GM11168 (cell line): ENCODE measurements at regions not wholly inside any gene's neighbourhood (a gene's known extent, or its start where the extent isn't known, plus 50 kb on each side); places are given as distances from the start of the nearest gene placed in this dataset.

Source experiments
- in situ Hi-C: fragments of 300-500 bp; cut with MboI; formaldehyde crosslinking; loops from one replicate; pipeline ENCODE4 v1.12.0; 2022; ENCODE audit warnings: low sequenced_read_pairs; ENCODE audit not compliant: unreplicated experiment

GRCh38 chr18:45291621-45292615 is 323.4 kb upstream of the SLC14A2 start:
- in situ Hi-C loops: no loop called here

DNA sequence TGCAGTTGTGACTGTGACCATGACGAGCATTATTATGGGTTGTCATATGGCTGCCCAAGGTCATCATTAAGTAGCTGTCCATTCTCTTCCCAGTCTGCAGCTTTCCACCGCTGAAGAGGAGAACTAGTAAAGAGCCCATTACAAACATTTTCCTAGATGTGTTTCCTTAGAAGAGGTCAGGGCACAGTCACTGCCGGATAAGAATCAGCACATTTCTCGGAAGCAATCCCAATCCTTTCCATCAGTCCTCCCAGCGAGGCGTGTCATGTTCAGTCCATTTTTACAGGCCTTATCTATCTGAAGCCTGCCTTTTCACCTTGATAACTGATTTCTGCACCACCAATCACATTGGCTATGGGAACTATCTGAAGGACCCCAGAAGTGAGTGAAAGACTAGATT is 319.9 kb upstream of the SLC14A2 start:
- in situ Hi-C loops: no loop called here

- in situ Hi-C loops: no loop called here
These were observed 316.3 kb upstream of the SLC14A2 start for GRCh38 chr18:45298986-45299385.

- in situ Hi-C loops: no loop called here
These were observed 312.2 kb upstream of the SLC14A2 start for GRCh38 chr18:45303026-45303425.

- in situ Hi-C loops: no loop called here
These were observed 310.7 kb upstream of the SLC14A2 start for GRCh38 chr18:45304558-45304957.

DNA sequence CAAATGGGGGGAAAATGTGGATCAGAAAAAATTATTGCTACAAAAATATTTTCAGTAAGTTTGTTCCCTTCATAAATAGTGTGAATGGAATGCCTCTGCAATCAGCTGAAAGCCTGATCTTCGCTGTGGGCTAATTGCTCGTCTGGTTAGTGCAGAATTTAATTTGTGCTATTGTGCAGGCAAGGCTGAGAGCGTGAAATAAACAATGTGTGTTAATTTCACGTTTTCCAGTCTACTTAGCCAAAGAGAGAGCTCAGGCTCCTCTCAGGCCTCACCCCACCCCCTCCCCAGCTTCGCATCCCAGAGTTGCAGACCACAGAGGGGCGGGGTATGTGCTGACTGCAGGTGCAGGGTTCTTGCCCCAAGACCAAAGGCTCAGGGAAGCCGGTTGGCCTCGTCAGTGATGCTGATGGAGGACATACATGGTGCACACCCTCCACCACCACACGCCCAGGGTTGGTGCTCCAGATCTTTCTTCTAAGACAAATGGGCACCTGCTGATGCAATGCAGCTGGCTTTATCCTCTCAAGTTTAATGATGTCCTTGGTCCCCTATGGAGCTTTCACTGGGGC is 302.6 kb upstream of the SLC14A2 start:
- in situ Hi-C loops: no loop called here

GRCh38 chr18:45316127-45316526 is 299.1 kb upstream of the SLC14A2 start:
- in situ Hi-C loops: no loop called here

DNA sequence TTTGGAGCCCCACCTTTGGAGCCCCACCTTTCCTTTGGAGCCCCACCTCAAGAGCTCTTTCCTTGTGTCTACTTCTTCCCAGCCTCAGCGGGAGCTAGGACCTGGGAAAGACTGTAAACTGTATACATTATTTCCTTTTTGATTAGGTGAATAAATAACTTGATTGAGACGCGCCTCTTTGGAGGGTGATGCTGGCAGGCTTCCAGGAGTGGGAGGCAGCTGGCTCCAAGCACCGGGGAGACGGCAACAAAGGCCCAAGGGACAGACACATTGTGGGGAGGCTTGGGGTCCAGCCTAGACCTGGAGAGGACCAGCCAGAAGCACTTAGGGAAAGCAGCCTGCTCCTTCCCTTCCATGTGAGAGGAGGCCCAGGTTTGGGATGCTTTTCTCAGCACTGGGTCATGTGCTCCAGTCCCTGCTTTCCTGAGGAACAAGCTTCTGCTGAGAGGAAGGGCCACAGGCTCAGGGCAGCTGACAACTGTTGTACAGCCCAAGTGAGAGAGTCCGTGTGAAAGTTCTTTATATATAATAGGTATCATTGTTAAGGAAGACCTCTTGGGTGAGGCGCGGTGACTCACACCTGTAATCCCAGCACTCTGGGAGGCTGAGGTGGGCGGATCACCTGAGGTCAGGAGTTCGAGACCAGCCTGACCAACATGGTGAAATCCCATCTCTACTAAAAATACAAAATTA is 297.2 kb upstream of the SLC14A2 start:
- in situ Hi-C loops: no loop called here

DNA sequence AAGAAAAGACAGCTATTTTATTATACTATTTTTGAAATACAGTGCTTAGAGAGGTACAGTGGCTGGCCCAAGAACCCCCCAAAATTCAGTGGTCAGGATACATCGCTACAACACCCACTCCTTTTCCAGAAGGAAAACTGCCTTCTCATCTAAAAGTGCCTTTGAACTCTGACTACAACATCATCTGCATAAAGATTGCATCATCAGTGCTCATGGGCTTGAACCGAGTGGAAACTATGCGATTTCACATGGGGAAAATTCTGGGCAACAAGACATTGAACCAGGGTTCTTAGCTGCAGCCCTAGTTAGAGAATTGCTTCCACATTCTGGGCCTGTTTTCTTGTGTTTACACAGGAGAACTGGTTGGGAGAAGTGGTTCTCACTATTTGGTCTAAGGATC is 294.6 kb upstream of the SLC14A2 start:
- in situ Hi-C loops: no loop called here

GRCh38 chr18:45321520-45321919 is 293.8 kb upstream of the SLC14A2 start:
- in situ Hi-C loops: no loop called here

- in situ Hi-C loops: no loop called here
These were observed 292.9 kb upstream of the SLC14A2 start for GRCh38 chr18:45322343-45322742.

GRCh38 chr18:45324101-45324494 is 291.2 kb upstream of the SLC14A2 start:
- in situ Hi-C loops: no loop called here

DNA sequence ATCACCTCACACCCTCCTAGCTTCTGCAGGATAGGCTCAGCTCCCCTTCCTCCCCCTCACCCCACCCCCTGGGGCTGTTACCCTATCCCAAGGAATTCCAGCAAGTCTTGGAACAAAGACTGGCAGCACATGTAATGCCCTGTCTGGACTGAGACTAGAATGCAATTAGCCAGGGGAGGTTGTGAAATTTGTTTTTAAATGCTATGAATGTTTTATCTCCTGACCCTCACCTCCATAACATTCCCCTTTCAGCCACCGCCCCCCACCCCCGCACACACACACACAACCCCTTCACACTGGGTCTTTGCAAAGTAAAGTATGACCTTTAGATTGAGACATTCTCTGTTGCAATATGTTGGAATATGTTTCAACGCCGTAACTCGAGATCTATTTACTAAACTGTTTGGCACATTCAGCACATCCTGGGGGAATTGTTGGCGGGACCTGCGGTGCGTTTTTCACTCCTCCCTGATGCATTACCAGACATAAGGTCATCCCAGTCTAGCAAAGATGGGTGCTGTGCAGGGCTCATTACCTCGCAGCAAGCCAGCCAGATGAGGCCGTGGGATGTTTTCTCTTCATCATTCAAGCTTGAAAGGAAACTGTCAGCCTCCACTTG is 290.7 kb upstream of the SLC14A2 start:
- in situ Hi-C loops: no loop called here

DNA sequence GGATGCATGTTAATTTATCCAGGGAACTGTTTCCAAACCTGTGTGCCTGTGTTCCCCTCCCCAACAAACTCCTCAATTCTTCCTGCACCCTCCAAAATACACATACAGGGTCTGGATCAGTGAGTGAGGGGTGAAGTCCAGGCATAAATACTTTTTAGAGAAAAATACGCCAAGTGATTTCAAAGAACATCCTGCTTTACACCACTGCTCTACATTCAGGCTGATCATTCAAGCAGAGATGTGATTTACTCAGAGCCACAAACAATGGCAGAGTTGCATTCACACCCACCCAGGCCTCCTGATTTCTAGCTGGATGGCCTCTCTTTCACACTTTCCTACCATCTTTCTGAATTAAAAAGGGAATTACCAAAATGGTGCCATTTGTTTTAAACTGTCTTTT is 289.5 kb upstream of the SLC14A2 start:
- in situ Hi-C loops: no loop called here

- in situ Hi-C loops: no loop called here
These were observed 288.8 kb upstream of the SLC14A2 start for GRCh38 chr18:45326505-45326904.

DNA sequence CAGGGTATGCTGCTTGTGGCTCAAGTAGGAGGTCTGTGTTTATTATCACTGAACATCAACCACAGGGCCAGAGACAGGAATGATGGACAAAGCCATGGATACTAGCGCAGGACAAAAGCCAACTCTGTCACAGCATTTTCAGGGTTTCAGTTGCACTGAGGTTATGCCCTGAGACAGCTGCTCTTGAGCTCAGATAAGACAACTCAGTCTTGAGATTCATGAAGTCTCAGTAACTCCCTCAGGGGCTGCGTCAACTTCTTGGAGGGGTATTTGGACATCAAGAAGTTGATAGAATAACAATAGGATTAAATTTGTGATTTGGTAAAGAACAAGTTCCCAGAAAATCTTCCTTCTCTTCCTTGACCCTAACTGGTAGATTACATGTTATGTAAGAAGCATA is 287.0 kb upstream of the SLC14A2 start:
- in situ Hi-C loops: no loop called here

- in situ Hi-C loops: no loop called here
These were observed 286.5 kb upstream of the SLC14A2 start for GRCh38 chr18:45328811-45329210.

DNA sequence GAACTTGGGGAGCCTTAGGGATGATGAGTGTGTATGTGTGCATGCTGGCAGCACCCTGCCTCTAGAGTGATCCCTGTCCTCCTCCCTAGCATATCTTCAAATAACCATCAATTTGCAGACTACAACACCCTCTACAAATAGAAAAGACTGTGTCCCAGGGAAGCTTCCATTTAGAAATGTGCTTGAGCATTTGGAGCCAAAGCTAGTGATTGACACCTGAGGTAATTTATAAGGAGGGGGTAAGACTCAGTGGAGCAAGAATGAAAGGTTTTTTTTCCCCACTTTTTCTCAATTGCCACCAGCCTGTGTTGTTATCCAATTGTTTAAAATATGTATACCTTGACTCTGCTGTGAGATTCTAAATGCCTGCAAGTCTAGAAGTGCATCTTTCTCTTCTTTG is 286.0 kb upstream of the SLC14A2 start:
- in situ Hi-C loops: no loop called here

- in situ Hi-C loops: no loop called here
These were observed 285.1 kb upstream of the SLC14A2 start for GRCh38 chr18:45330170-45330594.

- in situ Hi-C loops: no loop called here
These were observed 282.4 kb upstream of the SLC14A2 start for GRCh38 chr18:45332871-45333270.

DNA sequence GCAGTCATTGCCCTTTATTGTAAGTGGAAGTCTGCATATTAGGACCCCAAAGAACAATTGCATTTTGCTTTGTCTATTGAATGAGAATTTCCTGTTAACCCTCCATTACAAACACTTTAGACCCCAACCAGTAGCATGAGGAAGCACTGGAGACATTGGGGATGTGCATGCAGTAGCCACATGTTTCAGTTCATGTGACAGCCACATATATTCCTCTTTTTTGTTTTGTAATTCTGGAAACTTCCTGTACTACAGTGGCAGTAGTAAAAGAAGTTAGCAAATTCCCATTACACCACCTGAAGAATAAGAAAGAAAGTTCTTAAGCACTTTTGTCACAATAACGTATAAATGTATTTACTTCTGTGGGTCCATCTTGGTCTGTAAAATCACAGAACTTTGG is 281.1 kb upstream of the SLC14A2 start:
- in situ Hi-C loops: no loop called here
